Omental fat pad (tissue), 3 donors: ENCODE measurements at regions not wholly inside any gene's neighbourhood (a gene's known extent, or its start where the extent isn't known, plus 50 kb on each side); places are given as distances from the start of the nearest gene placed in this dataset.

ENCODE experiments used
- ATAC-seq: fragments of 150-250 bp; one replicate; pipeline ENCODE4 v1.9.1; 2016; ENCODE audit warnings: mild to moderate bottlenecking, moderate library complexity; ENCODE audit not compliant: low FRiP score
- DNase-seq: peaks from one replicate; pipeline ENCODE4 v3.0.0-alpha.2; 2019; ENCODE audit warnings: low spot score
- CTCF ChIP-seq, 3 donors: fragments of 450-650 bp; IDR thresholded peaks; one replicate each; pipeline ENCODE4 v1.5.1; 2016 to 2017; ENCODE audit warnings: antibody characterized with exemption in 3 of 3, mild to moderate bottlenecking in 3 of 3, moderate library complexity in 2 of 3

- no peak for DNase-seq
- no peak for ATAC-seq
- TF ChIP-seq CTCF (IDR thresholded peaks at IDR 0.05) = no peak
Measured at GRCh38 chr16:85216522-85217375, 104.5 kb upstream of the CIBAR2 start.

- DNase-seq = no peak
- peak; percentile 60 for ATAC-seq
- TF ChIP-seq CTCF (IDR thresholded peaks at IDR 0.05) = no peak
Measured at GRCh38 chr16:85220125-85220839, 108.0 kb upstream of the CIBAR2 start.

- ATAC-seq (no peak), DNase-seq (no peak)
- TF ChIP-seq CTCF (IDR thresholded peaks at IDR 0.05) = no peak
Measured at GRCh38 chr16:85220964-85221731, 108.9 kb upstream of the CIBAR2 start.

DNA sequence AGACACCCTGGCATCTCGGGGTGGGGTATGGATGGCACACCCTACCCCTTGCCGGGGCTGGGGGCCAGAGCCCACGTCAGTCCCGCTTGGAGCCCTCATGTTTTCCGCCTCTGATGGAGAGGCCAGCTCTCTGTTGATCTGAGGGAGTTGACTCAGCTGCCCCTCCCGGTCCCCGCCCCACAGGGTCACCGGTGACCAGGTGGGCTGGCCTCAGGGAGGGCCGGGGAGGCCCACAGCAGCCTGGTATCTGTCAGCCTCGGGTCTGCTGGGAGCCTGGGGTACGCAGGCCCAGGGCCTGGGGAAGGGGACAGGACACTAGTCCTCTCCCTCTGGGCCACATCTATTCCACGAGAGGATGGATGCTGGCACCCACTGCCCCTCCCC, 109.5 kb upstream of the CIBAR2 start:
- ATAC-seq = no peak

GRCh38 chr16:85222155-85222863, 110.0 kb upstream of the CIBAR2 start:
- no peak for TF ChIP-seq CTCF (IDR thresholded peaks at IDR 0.05)
- DNase-seq (no peak), ATAC-seq (no peak)

More for the DNA sequence above, 109.5 kb upstream of the CIBAR2 start:
- no peak for TF ChIP-seq CTCF (IDR thresholded peaks at IDR 0.05)
- no peak for DNase-seq

GRCh38 chr16:85225257-85225656, 113.0 kb upstream of the CIBAR2 start:
- no peak for TF ChIP-seq CTCF (IDR thresholded peaks at IDR 0.05)
- ATAC-seq (no peak), DNase-seq (no peak)
